GM03348 (cell line): ENCODE measurements at regions not wholly inside any gene's neighbourhood (a gene's known extent, or its start where the extent isn't known, plus 50 kb on each side); places are given as distances from the start of the nearest gene placed in this dataset.
A peak's percentile ranks its signal among the peaks of the same experiment; 100 is the strongest.

Experiments
- DNase-seq: peaks from one replicate; pipeline ENCODE4 v3.0.0; 2012; ENCODE audit warnings: low spot score

DNA sequence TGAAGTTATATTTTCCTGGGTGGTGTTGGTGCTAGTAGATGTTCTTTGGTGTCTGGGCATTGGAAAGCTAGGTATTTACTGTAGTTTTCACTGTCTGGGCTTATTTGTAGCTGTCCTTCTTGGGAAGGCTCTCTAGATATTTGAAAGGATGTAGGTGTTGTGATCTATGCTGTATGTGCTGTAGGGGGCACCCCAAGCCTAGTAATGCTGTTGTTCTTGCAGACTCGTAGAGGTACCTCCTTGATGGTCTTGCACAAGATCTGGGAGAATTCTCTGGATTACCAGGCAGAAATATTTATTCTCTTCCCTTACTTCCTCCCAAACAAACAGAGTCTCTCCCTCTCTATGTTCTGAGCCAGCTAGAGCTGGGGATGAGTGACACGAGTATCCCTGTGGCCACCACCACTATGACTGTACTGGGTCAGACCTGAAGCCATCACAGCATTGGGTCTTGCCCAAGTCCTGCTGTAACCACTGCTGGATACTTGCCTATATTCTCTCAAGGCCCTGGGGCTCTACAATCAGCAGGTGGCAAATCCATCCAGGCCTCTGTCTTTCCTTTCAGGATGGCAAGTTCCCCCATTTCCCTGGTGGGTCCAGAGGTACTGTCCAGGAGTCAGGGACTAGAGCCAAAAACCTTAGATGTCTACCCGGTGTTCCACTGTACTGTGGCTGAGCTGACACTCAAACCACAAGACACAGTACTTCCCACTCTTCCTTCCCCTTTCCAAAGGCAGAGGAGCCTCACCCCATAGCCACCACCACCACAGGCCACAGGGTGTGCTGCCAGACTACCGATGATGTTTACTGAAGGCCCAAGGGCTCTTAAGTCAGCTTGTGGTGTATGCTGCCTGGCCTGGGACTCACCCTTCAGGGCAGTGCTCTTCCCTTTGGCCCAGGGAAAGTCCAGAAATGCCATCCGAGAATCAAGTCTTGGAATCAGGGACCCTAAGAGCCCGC is 195.2 kb upstream of the DPPA4 start:
- DNase-seq = peak; percentile 18

DNA sequence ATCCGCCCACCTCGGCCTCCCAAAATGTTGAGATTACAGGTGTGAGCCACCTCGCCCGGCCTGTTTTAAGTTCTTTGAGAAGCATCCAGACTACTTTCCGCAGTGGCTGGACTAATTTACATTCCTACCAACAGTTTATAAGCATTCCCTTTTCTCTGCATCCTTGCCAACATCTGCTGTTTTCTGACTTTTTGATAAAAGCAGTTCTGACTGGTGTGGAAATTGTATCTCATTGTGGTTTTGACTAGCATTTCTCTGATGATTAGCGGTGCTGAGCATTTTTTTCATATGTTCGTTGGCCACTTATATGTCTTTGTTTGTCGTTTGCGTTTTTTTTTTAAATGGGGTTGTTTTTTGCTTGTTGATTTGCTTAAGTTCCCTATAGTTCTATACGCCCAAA is 208.4 kb upstream of the DPPA4 start:
- no peak for DNase-seq

- no peak for DNase-seq
Observed at GRCh38 chr3:109548192-109548938, 211.0 kb upstream of the DPPA4 start.

GRCh38 chr3:109553591-109554371 is 216.4 kb upstream of the DPPA4 start:
- no peak for DNase-seq

DNA sequence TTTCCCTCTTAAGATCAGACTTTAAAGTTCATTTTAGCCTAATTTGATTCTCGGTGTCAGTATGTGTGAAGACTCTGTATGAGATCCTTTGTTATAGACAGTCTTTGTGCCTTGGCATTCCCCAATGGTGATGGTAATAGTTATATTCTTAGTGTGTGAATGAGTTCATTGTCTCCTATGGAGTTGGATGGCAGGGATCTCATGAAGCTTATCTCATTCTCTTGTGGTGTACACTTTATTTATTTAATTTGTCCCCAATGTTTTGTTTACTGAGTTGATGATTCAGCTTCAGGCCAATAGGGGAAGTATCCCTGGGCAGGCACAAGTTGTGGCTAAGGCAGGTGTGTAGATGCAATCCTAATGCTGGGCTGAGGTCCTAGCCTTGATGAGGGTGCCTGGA is 222.0 kb upstream of the DPPA4 start:
- no peak for DNase-seq

GRCh38 chr3:109563149-109563548 is 225.8 kb upstream of the DPPA4 start:
- no peak for DNase-seq

DNA sequence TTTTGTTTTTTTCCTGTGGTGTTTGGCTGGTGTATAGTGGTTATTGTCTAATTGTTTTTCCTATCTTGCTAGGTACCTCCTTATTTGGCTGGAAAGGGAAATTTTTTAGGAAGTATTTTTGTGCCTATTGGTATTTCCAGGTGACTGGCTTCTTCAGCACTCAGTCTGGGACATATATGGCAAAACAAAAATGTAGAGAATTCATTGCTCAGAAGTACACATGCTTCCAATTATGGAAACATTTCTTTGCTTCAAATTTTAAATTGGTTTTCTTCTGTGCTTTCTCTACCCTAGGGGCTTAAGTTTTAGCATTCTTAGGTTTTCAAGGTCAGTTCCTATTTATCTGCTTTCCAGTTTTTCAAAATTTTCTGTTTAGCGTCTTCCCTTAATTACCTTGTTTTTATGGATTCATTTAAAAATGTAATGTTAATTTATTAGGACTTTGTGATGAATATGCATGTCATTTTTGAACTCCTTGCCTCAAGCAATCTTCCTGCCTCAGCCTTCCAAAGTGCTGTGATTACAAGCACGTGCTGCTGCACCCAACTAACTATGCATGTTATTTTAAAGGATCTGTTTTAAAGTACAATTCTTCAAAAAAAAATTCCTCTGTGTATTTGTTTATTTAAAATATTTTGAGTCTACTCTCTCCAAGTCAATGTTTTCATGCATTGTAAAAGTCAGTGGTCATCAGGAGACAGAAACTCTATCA is 231.9 kb upstream of the DPPA4 start:
- DNase-seq = no peak

- DNase-seq = no peak
Observed at GRCh38 chr3:109570408-109570807, 233.1 kb upstream of the DPPA4 start.

- DNase-seq = no peak
Observed at GRCh38 chr3:109572301-109572700, 235.0 kb upstream of the DPPA4 start.

- no peak for DNase-seq
Observed at GRCh38 chr3:109596991-109597390, 259.6 kb upstream of the DPPA4 start.

GRCh38 chr3:109597444-109597843 is 260.1 kb upstream of the DPPA4 start:
- no peak for DNase-seq

DNA sequence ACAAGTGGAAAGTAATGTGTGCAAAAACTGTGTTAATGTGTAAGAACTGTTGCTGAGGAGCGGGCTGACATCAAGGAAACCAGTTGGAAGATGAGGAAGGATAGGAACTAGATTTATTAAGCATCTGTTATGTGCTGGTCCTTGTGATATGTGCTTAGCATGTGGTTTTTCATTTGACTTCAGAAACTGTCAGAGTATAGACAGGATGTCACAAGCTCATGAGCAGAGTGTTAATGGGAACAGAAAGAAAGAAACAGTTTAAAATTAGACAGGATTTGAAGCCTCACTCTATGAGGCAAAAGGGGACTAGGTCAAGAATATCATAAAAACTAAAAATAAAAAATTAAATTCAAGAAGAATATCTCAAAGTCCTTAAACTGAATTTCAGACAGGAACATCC is 270.6 kb upstream of the DPPA4 start:
- no peak for DNase-seq

DNA sequence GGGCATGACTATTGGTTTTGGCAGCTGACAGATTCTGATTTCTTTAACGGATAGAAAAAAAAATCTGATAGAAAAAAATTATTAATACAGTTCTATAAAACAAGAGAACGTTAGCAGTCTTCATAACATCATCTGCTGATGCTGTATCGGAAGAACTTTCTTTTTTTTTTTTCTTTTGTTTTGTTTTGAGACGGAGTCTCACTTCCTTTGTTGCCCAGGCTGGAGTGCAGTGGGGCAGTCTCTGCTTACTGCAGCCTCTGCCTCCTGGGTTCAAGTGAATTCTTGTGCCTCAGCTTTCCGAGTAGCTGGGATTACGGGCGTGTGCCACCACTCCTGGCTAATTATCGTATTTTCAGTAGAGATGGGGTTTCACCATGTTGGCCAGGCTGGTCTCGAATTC is 271.2 kb upstream of the DPPA4 start:
- DNase-seq = no peak

DNA sequence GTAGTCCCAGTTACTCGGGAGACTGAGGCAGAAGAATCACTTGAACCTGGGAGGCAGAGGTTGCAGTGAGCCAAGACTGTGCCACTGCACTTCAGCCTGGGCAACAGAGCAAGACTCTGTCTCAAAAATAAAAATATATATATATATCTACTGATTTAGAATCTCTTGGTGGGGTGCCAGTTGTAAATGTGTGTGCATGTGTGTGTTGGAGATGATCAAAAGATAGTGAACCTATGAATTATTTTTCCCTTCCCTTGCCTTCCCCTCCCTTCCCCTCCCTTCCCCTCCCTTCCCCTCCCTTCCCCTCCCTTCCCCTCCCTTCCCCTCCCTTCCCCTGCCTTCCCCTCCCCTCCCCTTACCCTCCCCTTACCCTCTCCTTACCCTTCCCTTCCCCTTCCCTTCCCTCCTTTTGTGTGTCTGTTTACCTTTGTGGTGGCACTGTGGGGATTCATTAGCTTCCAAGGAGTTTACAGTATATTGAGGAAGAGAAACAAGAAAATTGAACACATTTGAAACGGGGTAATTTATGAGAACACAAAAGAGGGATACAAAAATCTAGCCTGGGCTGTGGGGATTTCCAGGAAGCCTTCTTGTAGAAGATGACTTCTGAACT is 281.5 kb upstream of the DPPA4 start:
- no peak for DNase-seq

DNA sequence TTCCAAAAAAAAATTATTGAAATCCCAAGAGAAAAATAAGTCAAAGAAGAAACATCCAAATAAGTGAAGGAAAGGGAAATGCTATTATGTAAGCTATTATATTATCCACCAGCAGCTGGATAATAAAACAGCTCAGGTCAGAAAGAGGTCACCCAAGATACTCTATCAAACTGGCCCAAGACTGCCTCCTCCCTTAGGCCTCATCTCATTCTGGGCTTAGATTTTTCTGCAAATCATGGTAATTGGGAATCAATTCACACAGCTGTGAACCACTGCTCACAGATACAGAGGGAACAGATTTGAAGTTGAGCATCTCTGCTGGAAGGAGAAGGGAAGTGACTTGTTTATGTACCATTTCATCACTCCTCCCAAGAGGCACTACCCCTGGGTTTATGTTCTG is 294.6 kb upstream of the DPPA4 start:
- DNase-seq = no peak

GRCh38 chr3:109640146-109640652 is 302.9 kb upstream of the DPPA4 start:
- no peak for DNase-seq

GRCh38 chr3:109642025-109642424 is 304.7 kb upstream of the DPPA4 start:
- no peak for DNase-seq

DNA sequence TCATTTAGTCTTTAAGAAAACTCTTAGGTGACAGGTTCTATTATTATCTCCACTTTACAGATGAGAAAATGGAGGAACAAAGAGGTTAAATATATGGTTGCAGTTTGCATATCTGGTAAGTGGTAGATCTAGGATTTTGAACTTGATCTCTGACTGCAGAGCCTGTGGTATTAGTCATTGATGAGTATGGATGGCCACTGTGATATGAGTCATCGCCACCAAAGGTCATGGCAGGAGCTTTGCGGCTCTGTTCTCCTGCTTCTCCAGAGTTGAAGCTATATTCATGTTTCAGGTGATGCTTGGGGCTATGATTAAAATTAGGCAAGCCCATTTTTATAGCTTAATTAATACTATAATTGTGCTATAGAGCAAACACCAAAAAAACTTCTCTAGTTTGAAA is 306.2 kb upstream of the DPPA4 start:
- DNase-seq = peak; percentile 24

DNA sequence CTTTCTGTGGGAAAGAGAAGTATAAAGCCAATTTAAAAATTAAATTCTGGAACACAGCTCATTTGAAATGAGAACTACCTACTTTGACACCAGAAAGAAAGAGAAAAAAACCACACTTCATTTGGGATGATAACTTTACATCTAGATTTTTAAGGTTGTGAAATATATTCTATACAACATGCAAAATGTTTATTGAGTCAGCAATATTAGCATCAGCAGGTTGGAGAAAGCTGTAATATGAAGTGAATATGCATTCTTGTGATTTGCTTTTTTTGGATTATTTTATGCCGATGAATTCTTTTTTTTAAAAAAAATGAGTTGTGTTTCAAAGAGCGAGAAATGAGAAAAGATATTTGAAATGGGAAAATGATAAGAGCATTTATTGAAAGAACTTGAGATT is 307.0 kb upstream of the DPPA4 start:
- no peak for DNase-seq

- DNase-seq = no peak
Observed at GRCh38 chr3:109644746-109645145, 307.4 kb upstream of the DPPA4 start.

DNA sequence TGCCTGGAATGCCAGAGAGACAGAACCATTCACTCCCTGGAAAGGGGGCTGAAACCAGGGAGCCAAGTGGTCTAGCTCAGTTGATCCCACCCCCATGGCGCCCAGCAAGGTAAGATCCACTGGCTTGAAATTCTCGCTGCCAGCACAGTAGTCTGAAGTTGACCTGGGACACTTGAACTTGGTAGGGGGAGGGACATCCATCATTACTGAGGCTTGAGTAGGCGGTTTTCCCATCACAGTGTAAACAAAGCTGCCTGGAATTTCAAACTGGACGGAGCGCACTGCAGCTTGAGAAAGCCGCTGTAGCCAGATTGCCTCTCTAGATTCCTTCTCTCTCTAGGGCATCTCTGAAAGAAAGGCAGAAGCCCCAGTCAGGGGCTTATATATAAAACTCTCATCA is 310.7 kb upstream of the DPPA4 start:
- no peak for DNase-seq
